Tibial nerve (tissue), 4 donors: ENCODE measurements at regions not wholly inside any gene's neighbourhood (a gene's known extent, or its start where the extent isn't known, plus 50 kb on each side); places are given as distances from the start of the nearest gene placed in this dataset.

Experiments
- DNase-seq, 2 donors: peaks; one replicate each; pipeline ENCODE4 v3.0.0-alpha.2; 2019; ENCODE audit warnings: low spot score in 2 of 2
- H3K27ac ChIP-seq, 4 donors: fragments of 200-600 bp; sonication (generic) in 3 of 4; one replicate each; pipeline ENCODE4 v1.5.1; 2017 to 2019; ENCODE audit warnings: mild to moderate bottlenecking in 1 of 4
- H3K27me3 ChIP-seq, 2 donors: fragments of 200-600 bp; sonication (generic) in 1 of 2; one replicate each; pipeline versions ENCODE4 v1.5.1 to v1.6.0; 2017 to 2019
- H3K36me3 ChIP-seq, 3 donors: fragments of 200-600 bp; sonication (generic); one replicate each; pipeline ENCODE4 v1.5.1; 2018 to 2019
- H3K4me1 ChIP-seq, 4 donors: fragments of 200-600 bp; sonication (generic) in 3 of 4; one replicate each; pipeline ENCODE4 v1.5.1; 2017 to 2019
- H3K4me3 ChIP-seq, 4 donors: fragments of 200-600 bp; sonication (generic) in 3 of 4; one replicate each; pipeline ENCODE4 v1.5.1; 2017 to 2019; ENCODE audit warnings: mild to moderate bottlenecking in 1 of 4, moderate library complexity in 1 of 4
- H3K9me3 ChIP-seq, 4 donors: fragments of 200-600 bp; sonication (generic) in 3 of 4; one replicate each; pipeline ENCODE4 v1.5.1; 2017 to 2019
- CTCF ChIP-seq, 5 experiments: fragments of 200-600 bp in 3 of 5; fragments of 450-650 bp in 2 of 5; sonication (generic) in 3 of 5; IDR thresholded peaks; one replicate each; pipeline ENCODE4 v1.5.1; 2016 to 2019; ENCODE audit warnings: antibody characterized with exemption in 5 of 5, mild to moderate bottlenecking in 3 of 5, moderate library complexity in 2 of 5
- EP300 ChIP-seq, 2 donors: sonication (generic); formaldehyde crosslinking; IDR thresholded peaks; one replicate each; pipeline ENCODE4 v1.6.1; 2017; ENCODE audit warnings: antibody characterized with exemption in 2 of 2, mild to moderate bottlenecking in 1 of 2
- POLR2A ChIP-seq, 2 donors: fragments of 450-650 bp; IDR thresholded peaks; one replicate each; pipeline ENCODE4 v1.6.1; 2017; ENCODE audit warnings: antibody characterized with exemption in 2 of 2, mild to moderate bottlenecking in 2 of 2, moderate library complexity in 2 of 2
- WGBS, 2 donors: methylation state at CpG; one replicate each; pipeline ENCODE4 v1.1.5; 2018; 5-methylcytosine and 5-hydroxymethylcytosine counted together

- Histone ChIP-seq H3K36me3 (no peaks in the 10 kb centered on the region), H3K4me3 (no peak overlapping the region), H3K27ac (no peak overlapping the region), H3K27me3 (peaks cover 0 to 6% of the 10 kb centered on the region in 2 donors), H3K4me1 (peaks cover 0 to 6% (median 0%) of the 10 kb centered on the region in 4 donors), H3K9me3 (peaks cover 0 to 13% (median 0%) of the 10 kb centered on the region in 4 donors)
- DNase-seq, result no peak
- WGBS, 2 donors, result 88 to 89% methylated on average over 34 to 37 of the region's 37 CpGs
- no peak for TF ChIP-seq POLR2A (IDR thresholded peaks at IDR 0.05)
Measured at GRCh38 chr6:170098428-170099170, 192.3 kb downstream of the DLL1 start.

- Histone ChIP-seq H3K27ac (no peak overlapping the region), H3K27me3 (peaks cover 0 to 6% of the 10 kb centered on the region in 2 donors), H3K36me3 (no peaks in the 10 kb centered on the region), H3K9me3 (peaks cover 0 to 13% (median 0%) of the 10 kb centered on the region in 4 donors), H3K4me3 (no peak overlapping the region), H3K4me1 (peaks cover 0 to 6% (median 0%) of the 10 kb centered on the region in 4 donors)
- no peak for DNase-seq
- TF ChIP-seq EP300 (IDR thresholded peaks at IDR 0.05), result no peak
- no peak for TF ChIP-seq POLR2A (IDR thresholded peaks at IDR 0.05)
- no peak for TF ChIP-seq CTCF (IDR thresholded peaks at IDR 0.05)
- WGBS, 2 donors, result 73 to 74% methylated on average over 15 to 22 of the region's 22 CpGs
Measured at GRCh38 chr6:170097505-170098427, 193.1 kb downstream of the DLL1 start.

- peaks cover 0 to 13% (median 0%) of the 10 kb centered on the region in 4 donors for H3K9me3 ChIP-seq
- TF ChIP-seq CTCF (IDR thresholded peaks at IDR 0.05) (no peak), POLR2A (IDR thresholded peaks at IDR 0.05) (no peak), EP300 (IDR thresholded peaks at IDR 0.05) (no peak)
- H3K4me3 ChIP-seq, result no peak overlapping the region
- H3K4me1 ChIP-seq, result peaks cover 0 to 6% (median 0%) of the 10 kb centered on the region in 4 donors
- peaks cover 0 to 6% of the 10 kb centered on the region in 2 donors for H3K27me3 ChIP-seq
- 60 to 69% methylated on average over 17 to 22 of the region's 22 CpGs for WGBS, 2 donors
- no peaks in the 10 kb centered on the region for H3K36me3 ChIP-seq
- H3K27ac ChIP-seq, result no peak overlapping the region
- no peak for DNase-seq
Measured at GRCh38 chr6:170096803-170097504, 193.9 kb downstream of the DLL1 start.

GRCh38 chr6:170096191-170096802 lies 194.6 kb downstream of the DLL1 start:
- 30 to 34% methylated on average over 23 of the region's 23 CpGs for WGBS, 2 donors
- Histone ChIP-seq H3K36me3 (no peaks in the 10 kb centered on the region), H3K9me3 (peaks cover 0 to 11% (median 0%) of the 10 kb centered on the region in 4 donors), H3K4me1 (peaks cover 0 to 6% (median 0%) of the 10 kb centered on the region in 4 donors), H3K27me3 (peaks cover 0 to 6% of the 10 kb centered on the region in 2 donors), H3K4me3 (no peak overlapping the region), H3K27ac (no peak overlapping the region)
- DNase-seq, result no peak
- TF ChIP-seq EP300 (IDR thresholded peaks at IDR 0.05), result no peak
- no peak for TF ChIP-seq CTCF (IDR thresholded peaks at IDR 0.05)
- TF ChIP-seq POLR2A (IDR thresholded peaks at IDR 0.05), result no peak
